HG02885 (cell line): ENCODE measurements at regions not wholly inside any gene's neighbourhood (a gene's known extent, or its start where the extent isn't known, plus 50 kb on each side); places are given as distances from the start of the nearest gene placed in this dataset.
"Not testable (repeated sequence)": the region's sequence is repeated elsewhere in the genome, so short reads cannot be mapped to it uniquely, and the experiment has no call there.

Source experiments
- ATAC-seq: cut with Tn5 transposase; IDR thresholded peaks from one replicate; pipeline ENCODE4 v1.9.1; 2021; ENCODE audit warnings: mild to moderate bottlenecking; ENCODE audit not compliant: unreplicated experiment, poor library complexity

DNA sequence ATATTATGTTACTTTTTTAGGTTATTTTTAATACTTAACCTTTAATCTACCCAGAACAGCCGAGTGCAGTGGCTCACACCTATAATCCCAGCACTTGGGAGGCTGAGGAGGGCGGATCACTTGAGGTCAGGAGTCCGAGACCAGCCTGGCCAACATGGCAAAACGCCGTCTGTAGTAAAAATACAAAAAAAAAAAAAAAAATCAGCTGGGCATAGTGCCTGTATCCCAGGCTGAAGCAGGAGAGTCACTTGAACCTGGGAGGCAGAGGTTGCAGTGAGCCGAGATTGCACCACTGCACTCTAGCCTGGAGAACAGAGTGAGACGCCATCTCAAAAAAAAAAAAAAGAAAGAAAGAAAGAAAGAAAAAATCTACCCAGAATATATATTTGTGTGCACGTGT lies 939.8 kb downstream of the TYW1 start:
- ATAC-seq: not testable (repeated sequence)

DNA sequence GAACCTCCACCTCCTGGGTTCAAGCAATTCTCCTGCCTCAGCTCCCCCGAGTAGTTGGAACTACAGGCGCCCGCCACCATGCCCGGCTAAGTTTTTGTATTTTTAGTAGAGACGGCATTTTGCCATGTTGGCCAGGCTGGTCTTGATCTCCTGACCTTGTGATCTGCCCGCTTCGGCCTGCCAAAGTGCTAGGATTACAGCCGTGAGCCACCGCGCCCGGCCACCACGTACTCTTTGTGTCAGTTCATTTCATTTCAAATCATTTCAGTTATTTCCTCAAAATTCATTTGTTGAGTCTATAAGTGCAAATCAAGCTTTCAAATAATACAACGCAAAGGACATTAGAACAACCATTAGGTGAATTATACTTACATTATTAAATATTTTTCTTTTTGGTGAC lies 943.8 kb downstream of the TYW1 start:
- no peak for ATAC-seq

DNA sequence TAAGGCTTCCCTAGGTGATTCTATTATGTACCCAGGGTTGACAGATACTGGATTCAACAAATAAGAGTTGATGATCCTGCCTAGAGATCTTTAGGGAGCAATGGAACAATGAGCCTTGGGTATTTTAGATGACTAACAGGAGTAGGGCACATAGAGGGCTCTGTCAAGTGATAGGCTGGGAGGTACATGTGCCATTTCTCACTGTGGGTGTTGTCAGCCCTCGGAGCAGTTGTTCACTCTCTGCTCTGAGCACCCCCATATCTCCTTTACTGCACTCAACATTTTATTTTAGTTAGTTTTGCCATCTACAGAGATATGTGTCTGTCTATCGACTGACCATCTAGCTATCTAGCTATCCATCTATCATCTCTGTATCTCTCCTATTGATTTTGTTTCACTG lies 950.6 kb downstream of the TYW1 start:
- no peak for ATAC-seq

DNA sequence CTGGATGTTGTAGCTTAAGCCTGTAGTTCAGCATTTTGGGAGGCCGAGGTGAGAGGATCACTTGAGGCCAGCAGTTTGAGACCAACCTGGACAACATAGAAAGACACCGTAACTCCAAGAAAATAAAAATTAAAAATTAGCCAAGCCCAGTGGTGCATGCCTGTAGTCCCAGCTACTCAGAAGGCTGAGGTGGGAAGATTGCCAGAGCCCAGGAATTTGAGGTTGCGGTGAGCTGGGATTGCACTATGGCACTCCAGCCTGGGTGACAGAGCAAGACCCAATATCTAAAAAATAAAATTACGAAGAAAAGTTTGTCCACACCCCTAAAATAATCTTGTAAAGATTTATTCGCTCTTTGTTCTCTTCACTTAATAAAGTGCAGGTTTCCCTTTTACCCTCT lies 951.0 kb downstream of the TYW1 start:
- no peak for ATAC-seq

DNA sequence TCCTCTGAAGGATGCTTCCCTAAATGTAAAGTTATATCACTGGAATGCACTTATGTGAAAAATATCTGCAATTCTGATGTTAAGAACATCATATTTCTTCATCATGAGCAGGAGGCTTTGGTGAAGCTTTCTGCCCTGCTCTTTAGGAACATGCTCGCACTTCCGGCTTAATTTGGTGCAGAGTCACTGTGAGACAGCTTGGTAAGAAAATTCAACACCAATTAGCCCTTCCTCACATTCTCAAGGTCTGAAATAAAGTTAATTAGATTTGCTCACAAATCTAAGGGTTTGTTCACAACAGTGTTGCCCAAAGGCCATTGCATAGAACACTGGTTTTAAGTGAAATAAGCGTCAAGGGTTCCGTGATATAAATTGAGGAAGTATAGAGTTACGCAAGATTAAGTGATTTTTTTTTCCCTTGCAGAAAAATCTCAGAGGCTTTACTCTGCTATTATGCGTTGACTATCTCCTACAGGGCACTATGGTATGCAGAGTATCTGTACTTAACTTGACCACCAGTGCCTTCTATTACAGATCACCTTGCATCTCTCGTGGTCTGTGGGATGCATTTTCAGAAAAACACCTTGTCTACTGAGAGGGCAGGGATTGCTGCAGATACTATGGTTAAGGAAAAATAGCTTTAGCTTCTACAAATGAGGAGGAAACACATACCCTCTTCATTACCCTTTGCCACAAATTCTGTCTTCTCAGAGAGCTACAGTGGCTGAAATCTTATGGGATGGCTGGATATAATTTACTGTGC lies 953.9 kb downstream of the TYW1 start:
- no peak for ATAC-seq

DNA sequence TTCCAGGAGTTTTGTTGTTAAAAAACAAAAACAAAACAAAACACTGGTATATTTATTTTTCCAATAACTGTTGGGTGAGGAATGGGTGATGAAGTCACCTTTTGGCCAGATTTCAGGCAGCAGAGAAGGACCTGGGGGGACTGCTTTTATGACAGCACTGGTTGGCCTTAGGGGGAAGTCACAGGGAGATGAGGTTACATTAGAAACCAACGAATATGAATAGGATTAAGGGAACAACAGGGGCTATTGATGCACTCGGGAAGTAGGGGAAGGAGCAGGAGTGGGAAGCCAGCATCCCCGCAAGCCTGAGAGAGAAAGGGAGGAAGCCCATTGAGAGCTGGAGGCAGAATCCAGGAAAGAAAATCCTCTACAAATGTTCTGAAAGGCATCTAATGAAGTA lies 958.4 kb downstream of the TYW1 start:
- no peak for ATAC-seq

DNA sequence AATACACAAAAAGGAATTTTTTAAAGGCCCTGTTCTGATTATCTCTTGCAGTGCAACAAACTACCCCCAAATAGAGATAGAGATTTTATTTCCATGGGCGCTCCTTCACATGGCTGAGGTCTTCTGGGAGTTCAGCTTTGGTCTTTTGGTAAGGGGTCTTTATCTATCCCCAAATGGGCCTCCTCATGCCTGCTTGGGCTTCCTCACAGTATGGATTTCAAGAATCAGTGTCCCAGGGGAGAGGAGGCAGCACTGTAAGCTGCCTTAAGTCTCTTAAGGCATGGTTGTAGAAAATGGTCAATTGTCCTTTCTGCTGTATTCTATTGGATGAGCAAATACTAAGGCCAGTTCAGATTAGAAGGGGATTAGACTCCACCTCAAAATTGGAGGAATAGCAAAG lies 966.2 kb downstream of the TYW1 start:
- no peak for ATAC-seq

DNA sequence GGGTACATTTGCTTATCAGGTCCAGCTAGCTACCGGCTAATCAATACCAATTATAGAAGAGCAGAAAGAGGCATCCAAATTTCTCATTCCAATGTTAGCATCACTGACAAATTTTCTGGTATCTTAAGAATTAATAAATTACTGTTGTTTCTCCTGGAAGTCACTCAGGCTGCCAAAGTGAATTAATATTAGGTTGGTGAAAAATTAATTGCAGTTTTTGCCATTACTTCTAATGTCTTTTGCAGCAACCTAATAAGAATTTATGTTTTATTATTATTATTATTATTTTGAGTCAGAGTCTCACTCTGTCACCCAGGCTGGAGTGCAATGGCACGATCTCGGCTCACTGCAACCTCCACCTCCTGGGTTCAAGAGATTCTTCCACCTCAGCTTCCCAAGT lies 979.9 kb downstream of the TYW1 start:
- no peak for ATAC-seq

DNA sequence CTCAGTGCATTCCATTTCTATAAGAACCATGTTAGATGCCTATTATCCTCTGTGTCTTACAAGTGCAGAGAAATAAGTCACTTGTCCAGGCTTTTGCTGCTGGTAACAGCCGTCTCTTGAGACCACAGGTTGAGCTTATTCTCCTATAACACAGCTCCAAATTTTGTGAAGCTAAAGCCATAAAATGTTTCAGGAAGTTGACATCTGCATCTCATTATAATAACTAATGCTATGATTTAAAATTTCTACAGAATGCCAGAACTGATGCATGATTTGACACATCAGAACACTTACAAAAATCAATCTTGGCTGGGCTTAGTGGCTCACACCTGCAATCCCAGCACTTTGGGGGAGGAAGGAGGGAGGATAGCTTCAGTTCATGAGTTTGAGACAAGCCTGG lies 986.9 kb downstream of the TYW1 start:
- no peak for ATAC-seq

DNA sequence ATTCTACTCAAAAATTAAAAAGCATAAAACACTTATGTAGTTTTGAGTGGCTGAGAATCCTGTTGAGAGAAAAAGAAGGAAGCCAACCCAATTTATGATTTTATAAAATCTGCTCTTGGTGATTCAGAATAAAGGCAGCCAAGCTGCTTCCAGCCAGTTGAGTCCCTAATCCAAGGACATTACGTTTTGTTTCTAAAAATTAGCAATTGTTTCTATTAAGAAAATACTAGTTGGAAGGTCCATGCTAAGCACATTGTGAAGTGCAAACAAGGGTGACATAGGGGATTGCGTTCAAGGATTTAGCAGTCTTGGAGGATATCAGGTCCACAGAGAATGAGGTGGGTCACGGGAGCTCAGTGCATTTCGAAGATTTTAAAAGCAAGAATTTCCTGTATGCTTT lies 987.7 kb downstream of the TYW1 start:
- no peak for ATAC-seq

DNA sequence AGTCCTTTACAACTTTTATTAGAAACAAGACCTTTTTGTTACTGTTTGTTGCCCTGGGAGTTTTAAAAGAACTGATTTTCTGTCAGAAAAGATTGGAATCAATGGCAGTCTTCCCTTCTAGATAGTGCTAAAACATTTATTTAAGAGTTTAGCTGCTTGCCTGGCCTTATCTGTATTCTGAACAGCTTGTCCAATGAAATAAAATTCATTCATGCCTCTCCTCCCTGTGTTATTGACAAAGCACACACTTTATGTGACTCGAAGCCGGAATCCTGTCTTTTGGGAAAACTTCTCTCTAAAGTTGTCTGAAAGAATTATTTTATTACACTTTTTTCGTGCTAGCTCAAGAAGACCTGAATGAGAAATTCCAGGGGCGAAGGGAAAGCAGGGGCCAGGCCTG lies 992.5 kb downstream of the TYW1 start:
- ATAC-seq: no peak

DNA sequence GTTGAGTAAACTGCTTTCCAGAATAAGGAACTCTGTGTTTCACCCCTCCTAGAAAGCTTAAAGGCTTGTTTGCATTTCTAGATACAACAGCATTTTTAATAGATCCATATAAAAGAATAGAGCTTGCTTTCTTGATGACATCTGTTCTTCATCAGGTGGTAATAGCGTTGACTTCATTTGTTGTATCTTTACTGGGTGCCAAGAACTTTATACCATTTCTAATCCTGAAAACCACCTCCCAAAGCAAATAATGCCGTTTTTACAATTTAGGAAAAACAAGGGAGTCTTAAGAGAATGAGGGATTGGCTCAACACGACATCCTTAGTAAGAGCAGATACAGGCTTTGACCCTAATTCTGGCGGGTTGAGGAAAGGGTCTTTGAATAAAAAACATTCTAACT lies 993.4 kb downstream of the TYW1 start:
- no peak for ATAC-seq

DNA sequence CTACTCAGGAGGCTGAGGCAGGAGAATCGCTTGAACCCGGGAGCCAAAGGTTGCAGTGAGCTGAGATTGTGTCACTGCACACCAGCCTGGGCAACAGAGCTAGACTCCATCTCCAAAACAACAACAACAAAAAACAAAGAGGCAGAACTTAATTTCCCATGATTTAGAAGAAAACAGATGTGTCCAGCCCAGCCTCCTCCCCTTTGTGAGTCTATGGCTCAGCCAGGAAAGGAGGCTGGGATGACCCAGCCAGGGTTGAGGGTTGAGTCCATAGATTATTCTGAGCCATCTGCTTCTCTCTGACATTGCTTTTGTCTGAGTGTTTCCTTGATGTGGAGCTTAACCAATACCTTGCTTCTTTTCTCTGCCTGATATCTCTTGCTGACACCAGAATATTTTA lies 994.1 kb downstream of the TYW1 start:
- no peak for ATAC-seq

DNA sequence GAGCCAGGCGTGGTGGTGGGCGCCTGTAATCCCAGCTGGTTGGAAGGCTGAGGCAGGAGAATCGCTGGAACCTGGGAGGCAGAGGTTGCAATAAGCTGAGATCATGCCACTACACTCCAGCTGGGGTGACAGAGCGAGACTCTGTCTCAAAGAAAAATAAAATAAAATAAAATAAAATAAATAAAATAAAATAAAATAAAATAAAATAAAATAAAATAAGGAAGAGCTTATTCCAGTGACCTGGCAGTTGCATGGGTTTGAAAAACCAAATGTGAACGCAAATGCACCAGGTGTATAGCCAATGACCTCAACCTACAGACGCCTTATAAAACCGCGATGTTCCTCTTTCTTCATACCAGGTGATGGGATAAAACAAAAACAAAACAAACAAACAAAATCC lies 995.7 kb downstream of the TYW1 start:
- ATAC-seq: no peak

DNA sequence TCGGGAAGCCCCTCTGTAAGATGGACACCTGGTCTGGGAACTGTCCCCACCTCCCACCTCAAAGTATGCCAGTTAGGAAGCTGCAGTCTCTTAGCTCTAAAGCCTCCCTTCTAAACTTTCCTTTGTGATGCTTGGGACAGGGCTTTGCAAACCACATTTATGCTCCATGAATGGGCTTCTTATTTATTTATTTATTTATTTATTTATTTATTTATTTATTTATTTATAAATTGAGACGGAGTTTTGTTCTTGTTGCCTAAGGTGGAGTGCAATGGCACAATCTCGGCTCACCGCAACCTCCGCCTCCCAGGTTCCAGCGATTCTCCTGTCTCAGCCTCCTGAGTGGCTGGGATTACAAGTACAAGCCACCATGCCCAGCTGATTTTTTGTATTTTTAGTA lies 1009.4 kb downstream of the TYW1 start:
- no peak for ATAC-seq

DNA sequence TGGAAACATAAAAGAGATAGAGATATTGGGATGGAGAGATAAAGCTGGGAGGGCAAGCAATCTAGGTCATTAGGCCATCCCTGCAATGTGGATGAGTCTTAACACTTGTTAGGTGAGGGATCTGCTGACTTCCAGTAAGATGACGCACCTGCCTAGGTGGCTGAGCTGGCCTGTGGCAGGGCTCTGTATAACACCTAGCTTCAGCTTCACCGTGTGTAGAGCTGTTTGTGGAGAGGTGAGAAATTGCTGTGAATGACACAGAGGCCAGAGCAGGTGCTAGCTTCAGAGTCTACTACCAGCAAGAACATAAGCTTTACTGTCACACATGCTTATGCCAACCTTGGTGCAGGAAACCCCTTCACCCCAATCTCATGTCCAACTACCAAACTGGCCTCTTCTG lies 1010.0 kb downstream of the TYW1 start:
- ATAC-seq: no peak

DNA sequence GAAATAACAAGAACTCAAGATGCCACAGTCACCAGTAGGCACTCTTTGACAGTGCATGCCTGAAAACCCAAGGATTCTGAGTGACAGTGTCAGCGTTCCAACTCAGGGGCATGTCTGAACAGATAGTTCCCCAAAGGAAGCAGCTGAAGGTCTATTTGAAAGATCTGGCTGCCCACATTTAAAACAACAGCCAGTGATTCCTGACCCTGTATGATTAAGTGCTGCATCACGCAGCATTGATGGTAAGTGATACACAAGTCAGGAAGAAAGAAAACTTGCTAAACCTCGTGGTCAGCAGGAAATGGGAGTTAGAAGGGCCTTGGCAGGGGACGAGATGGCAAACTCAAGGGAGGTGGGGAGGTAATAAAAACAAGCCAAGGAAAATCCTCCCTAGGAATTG lies 1013.1 kb downstream of the TYW1 start:
- ATAC-seq: no peak

DNA sequence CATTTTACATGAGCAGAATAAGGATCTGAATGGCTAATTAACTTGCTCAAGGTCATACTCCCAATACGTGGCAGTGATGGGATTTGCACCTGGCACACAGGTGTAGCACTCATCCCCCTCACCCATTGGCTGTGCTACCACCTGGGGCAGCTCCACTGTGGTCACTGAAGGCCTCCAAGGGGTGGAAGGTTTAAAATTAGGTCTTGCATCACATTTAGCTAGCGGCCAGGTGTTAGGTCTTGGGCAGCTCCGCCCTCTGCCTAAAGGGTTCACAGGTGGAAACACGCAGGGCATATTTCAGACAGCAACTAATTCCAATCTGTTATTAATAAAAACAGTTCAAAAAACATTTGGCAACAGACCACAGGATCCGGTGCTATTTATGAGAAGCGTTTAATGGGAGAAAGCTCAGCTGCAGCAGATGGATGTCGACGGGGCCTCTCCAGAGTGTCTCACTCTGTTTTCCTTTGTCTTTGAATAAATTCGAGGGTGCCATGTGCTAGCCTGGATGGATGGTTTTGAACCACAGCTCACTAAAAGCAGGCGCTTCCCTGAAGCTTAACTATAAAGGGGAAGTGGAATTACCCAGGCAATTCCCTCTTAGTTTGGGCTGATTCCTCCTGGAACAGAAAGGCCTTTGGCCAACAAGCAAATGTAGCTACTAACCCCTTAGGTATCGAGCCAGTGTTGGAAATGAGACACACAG lies 1017.6 kb downstream of the TYW1 start:
- ATAC-seq: no peak

DNA sequence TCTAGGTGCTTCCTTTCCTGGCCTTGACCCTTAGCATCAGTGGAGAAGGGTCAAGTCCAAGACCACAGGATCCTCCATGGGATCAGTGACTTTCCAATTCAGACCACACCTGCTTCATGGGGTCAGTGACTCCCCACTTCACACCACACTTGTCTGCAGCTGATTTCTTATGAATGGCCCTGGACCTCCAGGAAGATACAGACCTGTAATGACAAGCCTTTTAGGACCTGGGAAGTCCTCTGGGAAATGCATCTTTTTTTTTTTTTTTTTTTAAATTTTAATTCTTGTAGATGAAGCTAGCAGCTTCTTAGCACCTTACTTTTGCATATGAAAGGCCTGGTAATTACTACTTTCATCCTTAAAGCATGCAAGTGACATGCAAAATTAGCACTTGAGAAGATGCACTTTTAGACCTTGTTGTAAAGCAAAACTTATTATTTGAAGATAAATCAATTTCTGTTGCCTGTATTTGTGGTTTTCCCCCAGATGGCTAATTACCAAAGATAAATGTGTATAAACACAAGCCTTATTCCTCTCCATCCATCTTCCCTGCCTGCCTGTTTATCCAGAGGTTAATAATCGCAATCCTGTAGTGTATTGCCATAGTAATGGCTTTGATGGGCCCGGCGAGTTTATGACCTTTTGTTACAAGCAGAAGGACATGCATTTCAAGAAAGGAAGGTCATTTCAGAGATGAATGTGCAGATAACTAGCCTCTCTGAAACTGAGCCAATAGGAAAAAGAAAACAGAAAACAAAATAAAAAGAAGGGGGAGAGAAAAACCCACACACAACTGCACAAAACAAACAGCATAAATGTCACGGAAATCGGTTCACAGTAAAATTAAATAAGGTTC lies 1018.7 kb downstream of the TYW1 start:
- ATAC-seq: no peak

DNA sequence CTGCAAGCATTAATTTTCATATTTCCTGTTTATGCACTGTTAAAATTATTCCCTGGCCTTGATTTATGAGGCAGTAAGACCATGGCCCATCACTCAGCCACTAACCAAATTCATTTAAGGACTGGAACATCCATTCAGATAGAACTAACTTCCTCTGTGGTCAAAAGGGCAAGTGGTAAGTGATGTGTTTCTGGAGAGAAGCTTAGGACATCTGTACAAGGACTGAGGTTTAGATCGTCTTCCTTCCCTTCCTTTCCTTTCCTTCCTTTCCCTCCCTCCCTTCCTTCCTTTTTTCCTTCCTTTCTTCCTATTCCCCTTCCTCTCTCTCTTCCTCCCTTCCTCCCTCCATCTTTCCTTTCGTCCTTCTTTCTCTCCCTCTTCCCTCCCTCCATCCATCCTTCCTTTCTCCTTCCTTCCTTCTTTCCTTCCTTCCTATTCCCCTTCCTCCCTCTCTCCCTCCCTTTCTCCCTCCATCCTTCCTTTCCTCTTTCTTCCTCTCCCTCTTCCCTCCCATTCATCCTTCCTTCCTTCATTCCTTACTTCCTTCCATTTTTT lies 1019.4 kb downstream of the TYW1 start:
- ATAC-seq: no peak

DNA sequence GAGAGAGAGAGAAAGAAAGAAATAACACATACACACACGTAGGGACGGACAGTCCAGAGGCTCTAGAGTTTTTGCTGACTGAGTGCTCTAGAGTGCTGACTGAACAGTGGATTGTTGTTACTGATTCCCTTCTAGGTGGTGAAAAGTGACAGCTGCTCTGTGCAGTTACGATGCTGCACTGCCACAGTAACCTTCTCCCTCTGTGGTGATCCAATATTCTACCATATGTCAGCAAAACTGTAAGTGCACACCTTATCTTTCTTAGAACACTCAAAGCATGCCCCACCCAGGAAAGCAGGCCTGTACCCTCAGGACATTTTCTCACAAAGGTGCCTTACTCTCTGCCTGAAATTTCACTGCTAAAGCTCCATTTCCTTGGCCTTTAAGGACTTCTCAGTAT lies 1023.5 kb downstream of the TYW1 start:
- ATAC-seq: no peak
